ENCODE measurements at regions not wholly inside any gene's neighbourhood (a gene's known extent, or its start where the extent isn't known, plus 50 kb on each side); places are given as distances from the start of the nearest gene placed in this dataset.
"Not testable (repeated sequence)": the region's sequence is repeated elsewhere in the genome, so short reads cannot be mapped to it uniquely, and the experiment has no call there.

GRCh38 chr6:23747239-23747638 is 378.8 kb upstream of the NRSN1 start:
- no peak for DNase-seq (ENCODE audit: low read depth, low spot score)

- DNase-seq (ENCODE audit: low read depth, low spot score), result no peak
Observed at GRCh38 chr6:23752414-23752813, 373.6 kb upstream of the NRSN1 start.

GRCh38 chr6:23754197-23754596 is 371.8 kb upstream of the NRSN1 start:
- DNase-seq (ENCODE audit: low read depth, low spot score), result no peak

GRCh38 chr6:23775127-23775526 is 350.9 kb upstream of the NRSN1 start:
- DNase-seq (ENCODE audit: low read depth, low spot score), result no peak

- no peak for DNase-seq (ENCODE audit: low read depth, low spot score)
Observed at GRCh38 chr6:23783901-23784300, 342.1 kb upstream of the NRSN1 start.

GRCh38 chr6:23784301-23784919 is 341.6 kb upstream of the NRSN1 start:
- DNase-seq (ENCODE audit: low read depth, low spot score), result no peak

- DNase-seq (ENCODE audit: low read depth, low spot score), result no peak
Observed at GRCh38 chr6:23790756-23791155, 335.3 kb upstream of the NRSN1 start.

- no peak for DNase-seq (ENCODE audit: low read depth, low spot score)
Observed at GRCh38 chr6:23797041-23797440, 329.0 kb upstream of the NRSN1 start.

GRCh38 chr6:23804289-23804688 is 321.7 kb upstream of the NRSN1 start:
- DNase-seq (ENCODE audit: low read depth, low spot score), result not testable (repeated sequence)

- not testable (repeated sequence) for DNase-seq (ENCODE audit: low read depth, low spot score)
Observed at GRCh38 chr6:23821141-23821540, 304.9 kb upstream of the NRSN1 start.

- DNase-seq (ENCODE audit: low read depth, low spot score), result no peak
Observed at GRCh38 chr6:23823421-23823820, 302.6 kb upstream of the NRSN1 start.

GRCh38 chr6:23826572-23826971 is 299.4 kb upstream of the NRSN1 start:
- DNase-seq (ENCODE audit: low read depth, low spot score), result no peak

- DNase-seq (ENCODE audit: low read depth, low spot score), result no peak
Observed at GRCh38 chr6:23828861-23829260, 297.2 kb upstream of the NRSN1 start.

- DNase-seq (ENCODE audit: low read depth, low spot score), result no peak
Observed at GRCh38 chr6:23841116-23841515, 284.9 kb upstream of the NRSN1 start.

- no peak for DNase-seq (ENCODE audit: low read depth, low spot score)
Observed at GRCh38 chr6:23842760-23843159, 283.3 kb upstream of the NRSN1 start.

- no peak for DNase-seq (ENCODE audit: low read depth, low spot score)
Observed at GRCh38 chr6:23851522-23851921, 274.5 kb upstream of the NRSN1 start.

GRCh38 chr6:23853566-23854133 is 272.4 kb upstream of the NRSN1 start:
- not testable (repeated sequence) for DNase-seq (ENCODE audit: low read depth, low spot score)

GRCh38 chr6:23854154-23854553 is 271.9 kb upstream of the NRSN1 start:
- DNase-seq (ENCODE audit: low read depth, low spot score), result not testable (repeated sequence)

GRCh38 chr6:23855497-23856116 is 270.4 kb upstream of the NRSN1 start:
- no peak for DNase-seq (ENCODE audit: low read depth, low spot score)

- no peak for DNase-seq (ENCODE audit: low read depth, low spot score)
Observed at GRCh38 chr6:23870496-23870895, 255.5 kb upstream of the NRSN1 start.

GRCh38 chr6:23873161-23873560 is 252.9 kb upstream of the NRSN1 start:
- DNase-seq (ENCODE audit: low read depth, low spot score), result no peak

- DNase-seq (ENCODE audit: low read depth, low spot score), result no peak
Observed at GRCh38 chr6:23875006-23875405, 251.0 kb upstream of the NRSN1 start.

GRCh38 chr6:23879816-23880215 is 246.2 kb upstream of the NRSN1 start:
- no peak for DNase-seq (ENCODE audit: low read depth, low spot score)

Data from astrocyte of the hippocampus (primary cell).